IMR-90 (cell line): ENCODE measurements at regions not wholly inside any gene's neighbourhood (a gene's known extent, or its start where the extent isn't known, plus 50 kb on each side); places are given as distances from the start of the nearest gene placed in this dataset.

Source experiments
- CHD1 ChIP-seq: IDR thresholded peaks from 2 replicates; pipeline ENCODE4 v1.6.1; 2012; ENCODE audit warnings: low read depth, low read length, improper control_type of control experiment
- POLR2A ChIP-seq: IDR thresholded peaks from 2 replicates; pipeline ENCODE4 v1.6.1; 2012; ENCODE audit warnings: mild to moderate bottlenecking, low read depth, low read length
- RAD21 ChIP-seq: IDR thresholded peaks from 2 replicates; pipeline ENCODE4 v1.6.1; 2012; ENCODE audit warnings: low read length, improper control_type of control experiment
- RCOR1 ChIP-seq: IDR thresholded peaks from 2 replicates; pipeline ENCODE4 v1.6.1; 2012; ENCODE audit warnings: mild to moderate bottlenecking, low read length, improper control_type of control experiment; ENCODE audit not compliant: insufficient replicate concordance
- RFX5 ChIP-seq: IDR thresholded peaks from 2 replicates; pipeline ENCODE4 v1.8.0; 2012; ENCODE audit warnings: low read depth, mild to moderate bottlenecking, low read length, moderate library complexity
- TF ChIP-seq, protein P1 (sequence below): conservative IDR thresholded peaks from 2 replicates; pipeline ENCODE4 v1.5.1; 2012; ENCODE audit warnings: mild to moderate bottlenecking, low read depth, low read length, improper control_type of control experiment

DNA sequence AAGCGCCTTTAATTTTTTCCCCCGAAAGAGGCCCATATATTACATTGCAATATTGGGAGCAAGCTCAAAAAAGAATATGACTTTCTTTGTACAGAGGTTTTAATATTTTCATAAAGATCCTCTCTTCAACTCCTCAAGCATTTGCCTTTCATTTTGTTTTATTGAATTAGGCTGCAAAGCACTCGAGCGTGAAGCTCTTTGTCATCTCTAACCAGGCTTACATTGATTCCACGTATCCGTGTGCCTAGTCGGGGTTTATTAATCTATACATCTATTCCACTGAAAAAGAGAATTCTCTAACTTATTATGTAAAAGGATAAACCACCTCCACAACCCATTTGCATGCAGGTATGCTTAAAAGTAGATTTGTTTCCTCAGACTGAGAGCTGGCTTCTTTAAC is 234.8 kb upstream of the TMPO start:
- TF ChIP-seq RFX5 = no peak
- TF ChIP-seq, protein P1, sequence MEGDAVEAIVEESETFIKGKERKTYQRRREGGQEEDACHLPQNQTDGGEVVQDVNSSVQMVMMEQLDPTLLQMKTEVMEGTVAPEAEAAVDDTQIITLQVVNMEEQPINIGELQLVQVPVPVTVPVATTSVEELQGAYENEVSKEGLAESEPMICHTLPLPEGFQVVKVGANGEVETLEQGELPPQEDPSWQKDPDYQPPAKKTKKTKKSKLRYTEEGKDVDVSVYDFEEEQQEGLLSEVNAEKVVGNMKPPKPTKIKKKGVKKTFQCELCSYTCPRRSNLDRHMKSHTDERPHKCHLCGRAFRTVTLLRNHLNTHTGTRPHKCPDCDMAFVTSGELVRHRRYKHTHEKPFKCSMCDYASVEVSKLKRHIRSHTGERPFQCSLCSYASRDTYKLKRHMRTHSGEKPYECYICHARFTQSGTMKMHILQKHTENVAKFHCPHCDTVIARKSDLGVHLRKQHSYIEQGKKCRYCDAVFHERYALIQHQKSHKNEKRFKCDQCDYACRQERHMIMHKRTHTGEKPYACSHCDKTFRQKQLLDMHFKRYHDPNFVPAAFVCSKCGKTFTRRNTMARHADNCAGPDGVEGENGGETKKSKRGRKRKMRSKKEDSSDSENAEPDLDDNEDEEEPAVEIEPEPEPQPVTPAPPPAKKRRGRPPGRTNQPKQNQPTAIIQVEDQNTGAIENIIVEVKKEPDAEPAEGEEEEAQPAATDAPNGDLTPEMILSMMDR = no peak
- no peak for TF ChIP-seq CHD1
- TF ChIP-seq RCOR1 = no peak
- no peak for TF ChIP-seq POLR2A
- no peak for TF ChIP-seq RAD21
